Panc1 (cell line): ENCODE measurements at regions not wholly inside any gene's neighbourhood (a gene's known extent, or its start where the extent isn't known, plus 50 kb on each side); places are given as distances from the start of the nearest gene placed in this dataset.

ENCODE experiments used
- ATAC-seq: fragments of 200-7000 bp; cut with Tn5 transposase; 2 replicates; pipeline ENCODE4 v1.9.1; 2020; ENCODE audit warnings: mild to moderate bottlenecking, moderate library complexity
- BruUV-seq: library from RNA; stranded (reverse); fragments of 400-500 nt; replicated peaks from 2 replicates; lab custom pipeline; 2021; lab: Mats Ljungman, UMichigan
- CTCF ChIA-PET: fragments of 300-600 bp; sonication (Branson Sonifier 250); formaldehyde crosslinking; loops from one replicate; lab custom pipeline; 2022; ENCODE audit warnings: antibody characterized with exemption; lab: Charles Lee
- POLR2A ChIA-PET: fragments of 300-600 bp; sonication (Branson Sonifier 250); formaldehyde crosslinking; loops from one replicate; lab custom pipeline; 2022; ENCODE audit warnings: antibody characterized with exemption; lab: Charles Lee
- DNase-seq: peaks from one replicate; pipeline ENCODE4 v3.0.0-alpha.2; 2010; ENCODE audit warnings: low read depth, low spot score
- H3K27ac ChIP-seq: 2 replicates; pipeline ENCODE4 v1.5.1; 2011; ENCODE audit warnings: mild to moderate bottlenecking, low read length, inconsistent platforms
- H3K27me3 ChIP-seq: fragments of 200-500 bp; sonication (Bioruptor generic); 2 replicates; pipeline ENCODE4 v1.6.0; 2014; ENCODE audit warnings: low read length, inconsistent platforms; ENCODE audit not compliant: control insufficient read depth, insufficient read depth
- H3K36me3 ChIP-seq: fragments of 200-500 bp; sonication (Bioruptor generic); 2 replicates; pipeline ENCODE4 v1.5.1; 2014; ENCODE audit warnings: inconsistent platforms, mild to moderate bottlenecking, low read length, moderate library complexity; ENCODE audit not compliant: control insufficient read depth, insufficient read depth
- H3K4me1 ChIP-seq: 2 replicates; pipeline ENCODE4 v1.5.1; 2011; ENCODE audit warnings: inconsistent platforms, mild to moderate bottlenecking, low read length, moderate library complexity; ENCODE audit not compliant: control insufficient read depth, insufficient read depth
- H3K4me3 ChIP-seq, 2 experiments: 2 replicates each; pipeline ENCODE4 v1.5.1; 2011 to 2012; ENCODE audit warnings: low read depth in 2 of 2, low read length in 2 of 2, mild to moderate bottlenecking in 2 of 2, inconsistent platforms in 1 of 2, moderate library complexity in 1 of 2
- H3K9me3 ChIP-seq: fragments of 200-500 bp; sonication (Bioruptor generic); 2 replicates; pipeline ENCODE4 v1.5.1; 2014; ENCODE audit warnings: low read depth, mild to moderate bottlenecking, inconsistent platforms, low read length, moderate library complexity; ENCODE audit not compliant: control insufficient read depth, insufficient read depth
- CTCF ChIP-seq: fragments of 450-650 bp; IDR thresholded peaks from 2 replicates; pipeline ENCODE4 v1.5.1; 2017; ENCODE audit warnings: mild to moderate bottlenecking
- POLR2AphosphoS5 ChIP-seq: IDR thresholded peaks from 2 replicates; pipeline ENCODE4 v1.6.1; 2012; ENCODE audit warnings: mild to moderate bottlenecking, low read depth, low read length, moderate library complexity
- SIN3A ChIP-seq: IDR thresholded peaks from 2 replicates; pipeline ENCODE4 v1.6.1; 2012; ENCODE audit warnings: low read depth, mild to moderate bottlenecking, low read length, moderate library complexity, borderline replicate concordance; ENCODE audit not compliant: insufficient read depth
- TCF7L2 ChIP-seq: IDR thresholded peaks from 2 replicates; pipeline ENCODE4 v1.6.1; 2011; ENCODE audit warnings: mild to moderate bottlenecking, low read depth, low read length, inconsistent platforms
- in situ Hi-C: cut with HindIII; loops from 2 replicates; pipeline ENCODE4 v1.10.0; 2016; ENCODE audit warnings: low sequenced_read_pairs, low pct_unique_long_range_greater_than_20kb
- intact Hi-C: fragments of 100-400 bp; cut with micrococcal nuclease; formaldehyde crosslinking; loops from one replicate; pipeline ENCODE4 v1.10.0; 2022; ENCODE audit not compliant: unreplicated experiment
- TF ChIP-seq, protein P1 (sequence below), 2 experiments: IDR thresholded peaks; 2 replicates each; pipeline ENCODE4 v1.6.1; 2011 to 2012; ENCODE audit warnings: low read depth in 2 of 2, control low read depth in 1 of 2, low read length in 1 of 2, mild to moderate bottlenecking in 1 of 2, moderate library complexity in 1 of 2; ENCODE audit not compliant: insufficient read depth in 1 of 2

DNA sequence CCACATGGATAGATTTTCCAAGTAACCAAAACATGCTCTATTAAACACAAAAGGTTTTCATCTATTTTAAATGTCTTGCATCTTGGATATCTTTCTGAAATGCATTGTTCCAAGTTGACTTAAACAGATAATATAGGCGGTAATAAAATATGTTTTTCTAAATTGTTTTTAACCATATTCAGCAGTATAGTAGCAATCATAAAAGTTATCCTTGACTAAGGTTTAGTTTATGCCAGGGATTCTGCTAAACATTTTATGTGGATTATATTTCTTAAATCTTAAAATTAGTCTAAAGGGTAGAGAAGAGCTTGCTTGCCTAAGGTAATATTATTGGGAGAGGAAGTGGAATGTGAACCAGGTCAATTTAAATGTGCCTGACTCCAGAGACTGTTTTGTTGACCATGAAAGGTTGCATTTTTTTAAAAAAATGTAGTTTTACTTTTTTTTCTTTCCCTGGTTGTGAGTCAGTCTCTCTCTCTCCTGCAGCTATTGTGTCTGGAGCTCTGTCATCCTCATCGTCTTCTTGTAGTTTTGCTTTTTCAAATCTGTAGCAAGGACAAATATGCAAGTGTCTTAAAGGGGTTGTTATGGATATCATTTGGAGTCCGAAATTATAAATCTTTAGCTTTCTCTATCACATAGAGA is 309.1 kb upstream of the COL3A1 start:
- intact Hi-C loops = no loop called here

GRCh38 chr2:188665727-188666304 is 308.4 kb upstream of the COL3A1 start:
- Histone ChIP-seq H3K4me3 (no peak overlapping the region), H3K4me1 (no peaks in the 10 kb centered on the region), H3K27me3 (no peaks in the 10 kb centered on the region), H3K27ac (no peak overlapping the region), H3K36me3 (no peaks in the 10 kb centered on the region), H3K9me3 (no peaks in the 10 kb centered on the region)
- TF ChIP-seq SIN3A = no peak
- TF ChIP-seq, protein P1, sequence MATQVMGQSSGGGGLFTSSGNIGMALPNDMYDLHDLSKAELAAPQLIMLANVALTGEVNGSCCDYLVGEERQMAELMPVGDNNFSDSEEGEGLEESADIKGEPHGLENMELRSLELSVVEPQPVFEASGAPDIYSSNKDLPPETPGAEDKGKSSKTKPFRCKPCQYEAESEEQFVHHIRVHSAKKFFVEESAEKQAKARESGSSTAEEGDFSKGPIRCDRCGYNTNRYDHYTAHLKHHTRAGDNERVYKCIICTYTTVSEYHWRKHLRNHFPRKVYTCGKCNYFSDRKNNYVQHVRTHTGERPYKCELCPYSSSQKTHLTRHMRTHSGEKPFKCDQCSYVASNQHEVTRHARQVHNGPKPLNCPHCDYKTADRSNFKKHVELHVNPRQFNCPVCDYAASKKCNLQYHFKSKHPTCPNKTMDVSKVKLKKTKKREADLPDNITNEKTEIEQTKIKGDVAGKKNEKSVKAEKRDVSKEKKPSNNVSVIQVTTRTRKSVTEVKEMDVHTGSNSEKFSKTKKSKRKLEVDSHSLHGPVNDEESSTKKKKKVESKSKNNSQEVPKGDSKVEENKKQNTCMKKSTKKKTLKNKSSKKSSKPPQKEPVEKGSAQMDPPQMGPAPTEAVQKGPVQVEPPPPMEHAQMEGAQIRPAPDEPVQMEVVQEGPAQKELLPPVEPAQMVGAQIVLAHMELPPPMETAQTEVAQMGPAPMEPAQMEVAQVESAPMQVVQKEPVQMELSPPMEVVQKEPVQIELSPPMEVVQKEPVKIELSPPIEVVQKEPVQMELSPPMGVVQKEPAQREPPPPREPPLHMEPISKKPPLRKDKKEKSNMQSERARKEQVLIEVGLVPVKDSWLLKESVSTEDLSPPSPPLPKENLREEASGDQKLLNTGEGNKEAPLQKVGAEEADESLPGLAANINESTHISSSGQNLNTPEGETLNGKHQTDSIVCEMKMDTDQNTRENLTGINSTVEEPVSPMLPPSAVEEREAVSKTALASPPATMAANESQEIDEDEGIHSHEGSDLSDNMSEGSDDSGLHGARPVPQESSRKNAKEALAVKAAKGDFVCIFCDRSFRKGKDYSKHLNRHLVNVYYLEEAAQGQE (IDR thresholded peaks at IDR 0.05; ENCODE audit: insufficient read depth in 1 of 2, low read depth in 2 of 2, low read length in 1 of 2) = no peak
- no peak for TF ChIP-seq POLR2AphosphoS5
- no peak for TF ChIP-seq TCF7L2
- TF ChIP-seq CTCF = no peak
- in situ Hi-C loops = no loop called here
- ChIA-PET CTCF (no interaction called here), POLR2A (no interaction called here)
- intact Hi-C loops = no loop called here
- DNase-seq (no peak), ATAC-seq (no peak)
- no TSS peak for BruUV-seq

More for the DNA sequence above, 309.1 kb upstream of the COL3A1 start:
- no peaks in the 10 kb centered on the region for H3K27me3 ChIP-seq
- H3K36me3 ChIP-seq = no peaks in the 10 kb centered on the region
- ATAC-seq (no peak), DNase-seq (no peak)
- no TSS peak for BruUV-seq
- no peaks in the 10 kb centered on the region for H3K9me3 ChIP-seq
- in situ Hi-C loops = no loop called here
- TF ChIP-seq, protein P1 (IDR thresholded peaks at IDR 0.05; ENCODE audit: insufficient read depth in 1 of 2, low read depth in 2 of 2, low read length in 1 of 2) = no peak
- no peak for TF ChIP-seq POLR2AphosphoS5
- no peak for TF ChIP-seq CTCF
- TF ChIP-seq TCF7L2 = no peak
- no peak for TF ChIP-seq SIN3A
- H3K4me1 ChIP-seq = no peaks in the 10 kb centered on the region
- ChIA-PET POLR2A (no interaction called here), CTCF (no interaction called here)
- no peak overlapping the region for H3K27ac ChIP-seq
- H3K4me3 ChIP-seq = no peak overlapping the region
